GM12874 (cell line): ENCODE measurements at regions not wholly inside any gene's neighbourhood (a gene's known extent, or its start where the extent isn't known, plus 50 kb on each side); places are given as distances from the start of the nearest gene placed in this dataset.

Experiments
- TF ChIP-seq, protein P1 (sequence below): IDR thresholded peaks from 2 replicates; pipeline ENCODE4 v1.5.1; 2011; ENCODE audit warnings: low read depth, mild to moderate bottlenecking, control low read depth, low read length, moderate library complexity; ENCODE audit not compliant: insufficient read depth

DNA sequence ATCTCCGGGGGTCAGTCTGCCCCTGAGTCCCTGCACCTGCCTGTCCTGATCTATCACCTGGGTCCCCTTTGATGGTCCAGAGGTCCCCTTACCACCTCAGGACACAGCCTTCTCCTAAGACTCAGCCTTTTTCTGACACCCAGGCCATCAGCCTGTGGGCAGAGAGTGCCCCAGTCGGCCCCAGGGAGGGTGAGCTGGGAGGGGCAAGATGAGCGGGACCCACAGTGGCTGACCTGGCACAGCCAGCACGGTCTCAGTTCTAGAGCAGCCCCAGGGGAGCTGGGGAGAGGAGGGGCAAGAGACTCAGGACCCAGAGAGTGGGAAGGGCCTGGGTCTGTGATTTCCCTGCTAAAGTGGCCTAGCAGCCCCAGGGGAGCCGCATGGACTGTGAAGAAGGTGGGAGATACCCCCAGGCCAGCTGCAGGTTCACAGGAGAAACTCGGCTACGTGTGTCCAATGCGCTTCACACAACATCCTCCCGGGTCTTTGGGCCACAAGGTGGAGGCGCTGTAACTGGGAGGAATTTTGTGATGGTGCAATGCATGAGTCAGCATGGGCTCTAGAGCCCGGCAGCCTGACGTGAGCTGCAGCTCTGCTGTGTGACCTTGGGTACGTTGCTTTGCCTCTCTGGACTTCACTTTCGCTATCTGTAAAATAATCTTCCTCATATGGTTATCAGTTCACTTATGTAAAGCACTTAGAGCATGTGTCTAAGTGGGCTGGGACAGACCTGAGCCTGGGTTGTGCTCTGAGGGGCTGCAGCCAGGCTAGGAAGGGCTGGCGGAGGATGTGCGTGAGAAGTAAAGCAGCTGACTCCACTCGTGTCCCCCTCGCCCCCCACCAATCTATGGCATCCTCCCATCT lies 67.2 kb upstream of the LHX1 start:
- TF ChIP-seq, protein P1, sequence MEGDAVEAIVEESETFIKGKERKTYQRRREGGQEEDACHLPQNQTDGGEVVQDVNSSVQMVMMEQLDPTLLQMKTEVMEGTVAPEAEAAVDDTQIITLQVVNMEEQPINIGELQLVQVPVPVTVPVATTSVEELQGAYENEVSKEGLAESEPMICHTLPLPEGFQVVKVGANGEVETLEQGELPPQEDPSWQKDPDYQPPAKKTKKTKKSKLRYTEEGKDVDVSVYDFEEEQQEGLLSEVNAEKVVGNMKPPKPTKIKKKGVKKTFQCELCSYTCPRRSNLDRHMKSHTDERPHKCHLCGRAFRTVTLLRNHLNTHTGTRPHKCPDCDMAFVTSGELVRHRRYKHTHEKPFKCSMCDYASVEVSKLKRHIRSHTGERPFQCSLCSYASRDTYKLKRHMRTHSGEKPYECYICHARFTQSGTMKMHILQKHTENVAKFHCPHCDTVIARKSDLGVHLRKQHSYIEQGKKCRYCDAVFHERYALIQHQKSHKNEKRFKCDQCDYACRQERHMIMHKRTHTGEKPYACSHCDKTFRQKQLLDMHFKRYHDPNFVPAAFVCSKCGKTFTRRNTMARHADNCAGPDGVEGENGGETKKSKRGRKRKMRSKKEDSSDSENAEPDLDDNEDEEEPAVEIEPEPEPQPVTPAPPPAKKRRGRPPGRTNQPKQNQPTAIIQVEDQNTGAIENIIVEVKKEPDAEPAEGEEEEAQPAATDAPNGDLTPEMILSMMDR, result no peak

- TF ChIP-seq, protein P1, result no peak
Observed at GRCh38 chr17:36870720-36870999, 66.6 kb upstream of the LHX1 start.

GRCh38 chr17:36875698-36876293 lies 61.5 kb upstream of the LHX1 start:
- TF ChIP-seq, protein P1, result no peak

- TF ChIP-seq, protein P1, result no peak
Observed at GRCh38 chr17:36876966-36877365, 60.3 kb upstream of the LHX1 start.

- TF ChIP-seq, protein P1, result no peak
Observed at GRCh38 chr17:36877771-36878170, 59.5 kb upstream of the LHX1 start.

- TF ChIP-seq, protein P1, result no peak
Observed at GRCh38 chr17:36878216-36878615, 59.1 kb upstream of the LHX1 start.

- TF ChIP-seq, protein P1, result no peak
Observed at GRCh38 chr17:36879027-36879426, 58.2 kb upstream of the LHX1 start.
